Caki2 (cell line): ENCODE measurements at regions not wholly inside any gene's neighbourhood (a gene's known extent, or its start where the extent isn't known, plus 50 kb on each side); places are given as distances from the start of the nearest gene placed in this dataset.
"Not testable (repeated sequence)": the region's sequence is repeated elsewhere in the genome, so short reads cannot be mapped to it uniquely, and the experiment has no call there.

Experiments
- DNase-seq: peaks from one replicate; pipeline ENCODE4 v3.0.0-alpha.2; 2015; ENCODE audit warnings: low read depth
- in situ Hi-C: cut with HindIII; loops from 2 replicates; pipeline ENCODE4 v1.10.0; 2016; ENCODE audit warnings: low sequenced_read_pairs, low pct_unique_long_range_greater_than_20kb, mixed read lengths

GRCh38 chr7:91352091-91352490 lies 87.9 kb downstream of the FZD1 start:
- DNase-seq = no peak
- in situ Hi-C loops = no loop called here

GRCh38 chr7:91353848-91354247 lies 89.6 kb downstream of the FZD1 start:
- in situ Hi-C loops = no loop called here
- no peak for DNase-seq

- DNase-seq = no peak
- in situ Hi-C loops = no loop called here
Observed at GRCh38 chr7:91355695-91356435, 91.6 kb downstream of the FZD1 start.

- DNase-seq = no peak
- in situ Hi-C loops = no loop called here
Observed at GRCh38 chr7:91356915-91357314, 92.7 kb downstream of the FZD1 start.

- in situ Hi-C loops = no loop called here
- no peak for DNase-seq
Observed at GRCh38 chr7:91357379-91357778, 93.1 kb downstream of the FZD1 start.

- in situ Hi-C loops = no loop called here
- no peak for DNase-seq
Observed at GRCh38 chr7:91357901-91358300, 93.7 kb downstream of the FZD1 start.

- no peak for DNase-seq
- in situ Hi-C loops = no loop called here
Observed at GRCh38 chr7:91358303-91358702, 94.1 kb downstream of the FZD1 start.

- in situ Hi-C loops, DNase-seq: not testable (repeated sequence)
Observed at GRCh38 chr7:91365097-91365496, 100.9 kb downstream of the FZD1 start.

GRCh38 chr7:91366091-91366490 lies 101.9 kb downstream of the FZD1 start:
- in situ Hi-C loops = no loop called here
- no peak for DNase-seq

- no peak for DNase-seq
- in situ Hi-C loops = no loop called here
Observed at GRCh38 chr7:91367812-91368578, 103.8 kb downstream of the FZD1 start.

- in situ Hi-C loops = no loop called here
- DNase-seq = no peak
Observed at GRCh38 chr7:91372323-91372722, 108.1 kb downstream of the FZD1 start.

GRCh38 chr7:91373111-91373800 lies 109.0 kb downstream of the FZD1 start:
- DNase-seq = no peak
- in situ Hi-C loops = no loop called here

GRCh38 chr7:91374321-91374989 lies 110.2 kb downstream of the FZD1 start:
- no peak for DNase-seq
- in situ Hi-C loops = no loop called here

- DNase-seq = no peak
- in situ Hi-C loops = no loop called here
Observed at GRCh38 chr7:91375378-91375777, 111.1 kb downstream of the FZD1 start.

GRCh38 chr7:91378131-91378530 lies 113.9 kb downstream of the FZD1 start:
- DNase-seq = no peak
- in situ Hi-C loops = no loop called here

- in situ Hi-C loops = no loop called here
Observed at GRCh38 chr7:91379236-91379635, 115.0 kb downstream of the FZD1 start.

GRCh38 chr7:91379991-91380390 lies 115.8 kb downstream of the FZD1 start:
- in situ Hi-C loops = no loop called here

More at GRCh38 chr7:91379236-91379635, 115.0 kb downstream of the FZD1 start:
- no peak for DNase-seq

GRCh38 chr7:91383053-91383904 lies 119.0 kb downstream of the FZD1 start:
- in situ Hi-C loops = no loop called here
- no peak for DNase-seq

More at GRCh38 chr7:91379991-91380390, 115.8 kb downstream of the FZD1 start:
- DNase-seq = no peak
